Loucy (cell line): ENCODE measurements at regions not wholly inside any gene's neighbourhood (a gene's known extent, or its start where the extent isn't known, plus 50 kb on each side); places are given as distances from the start of the nearest gene placed in this dataset.

Source experiments
- H2AFZ ChIP-seq: fragments of 200-600 bp; sonication (generic); 2 replicates; pipeline ENCODE4 v1.6.0; 2016; ENCODE audit warnings: antibody characterized with exemption, mild to moderate bottlenecking, low read length, moderate library complexity
- H3F3A ChIP-seq: fragments of 200-600 bp; 2 replicates; pipeline ENCODE4 v1.6.0; 2016; ENCODE audit warnings: antibody characterized with exemption, low read depth, mild to moderate bottlenecking
- H3K27me3 ChIP-seq: fragments of 200-600 bp; sonication (generic); 2 replicates; pipeline ENCODE4 v1.6.1; 2014; ENCODE audit warnings: low read length, mild to moderate bottlenecking; ENCODE audit not compliant: insufficient read depth, poor library complexity, severe bottlenecking
- H3K36me3 ChIP-seq: fragments of 200-600 bp; sonication (generic); 2 replicates; pipeline ENCODE4 v1.6.1; 2016; ENCODE audit warnings: low read length; ENCODE audit not compliant: insufficient read depth
- H3K4me1 ChIP-seq: fragments of 200-600 bp; sonication (generic); 2 replicates; pipeline ENCODE4 v1.5.1; 2014; ENCODE audit warnings: low read length, mild to moderate bottlenecking; ENCODE audit not compliant: insufficient read depth, poor library complexity, severe bottlenecking
- H3K4me2 ChIP-seq: fragments of 200-600 bp; sonication (generic); 2 replicates; pipeline ENCODE4 v1.6.0; 2014; ENCODE audit warnings: antibody characterized with exemption, low read length, low read depth, mild to moderate bottlenecking; ENCODE audit not compliant: poor library complexity, severe bottlenecking
- H3K4me3 ChIP-seq: fragments of 200-600 bp; sonication (generic); 2 replicates; pipeline ENCODE4 v1.5.1; 2014; ENCODE audit warnings: low read length, mild to moderate bottlenecking, mixed read lengths; ENCODE audit not compliant: poor library complexity, severe bottlenecking
- H3K79me2 ChIP-seq: fragments of 200-600 bp; sonication (generic); 2 replicates; pipeline ENCODE4 v1.6.1; 2014; ENCODE audit warnings: low read length; ENCODE audit not compliant: insufficient read depth
- H3K9ac ChIP-seq: fragments of 200-600 bp; sonication (generic); 2 replicates; pipeline ENCODE4 v1.6.0; 2014; ENCODE audit warnings: mild to moderate bottlenecking, low read depth, low read length, moderate library complexity; ENCODE audit not compliant: poor library complexity, severe bottlenecking
- H3K9me2 ChIP-seq: fragments of 200-600 bp; sonication (generic); replicated peaks from 2 replicates; pipeline ENCODE4 v1.6.1; 2016; ENCODE audit warnings: low read depth, low read length, mixed read lengths
- H3K9me3 ChIP-seq: fragments of 200-600 bp; sonication (generic); 2 replicates; pipeline ENCODE4 v1.6.1; 2014; ENCODE audit warnings: mild to moderate bottlenecking, antibody characterized with exemption, low read length, low read depth; ENCODE audit not compliant: insufficient read depth
- H4K20me1 ChIP-seq: fragments of 200-600 bp; sonication (generic); 2 replicates; pipeline ENCODE4 v1.6.0; 2014; ENCODE audit warnings: antibody characterized with exemption, low read length, mild to moderate bottlenecking; ENCODE audit not compliant: insufficient read depth, poor library complexity, severe bottlenecking
- CTCF ChIP-seq: fragments of 200-600 bp; sonication (generic); conservative IDR thresholded peaks from 2 replicates; pipeline ENCODE4 v1.5.1; 2014; ENCODE audit warnings: mild to moderate bottlenecking, antibody characterized with exemption, low read length
- EZH2phosphoT487 ChIP-seq: fragments of 200-600 bp; IDR thresholded peaks from 2 replicates; pipeline ENCODE4 v1.6.1; 2018; ENCODE audit warnings: antibody characterized with exemption, mild to moderate bottlenecking, moderate library complexity, borderline replicate concordance

GRCh38 chr5:84603568-84604185 lies 219.0 kb upstream of the EDIL3 start:
- H3K9ac ChIP-seq = no peak overlapping the region

DNA sequence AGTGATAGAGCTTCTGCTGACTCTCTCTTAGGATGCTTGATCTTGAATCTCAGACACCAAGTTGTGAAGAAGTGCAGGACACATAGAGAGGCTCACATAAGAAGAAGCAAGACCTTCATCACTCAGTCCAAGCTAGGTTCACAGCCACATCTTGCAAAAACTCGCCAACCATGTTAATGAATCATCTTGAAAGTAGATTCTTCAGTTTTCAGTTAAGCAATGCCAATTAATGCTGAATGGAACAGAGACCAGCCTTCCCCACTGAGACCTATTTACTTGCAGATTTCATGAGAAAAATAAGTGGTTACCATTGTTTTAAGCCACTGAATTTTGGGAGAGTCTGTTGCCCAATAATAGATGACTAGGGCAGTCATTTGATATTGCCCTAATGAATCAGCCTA lies 217.7 kb upstream of the EDIL3 start:
- no peaks in the 10 kb centered on the region for H3K27me3 ChIP-seq

More at GRCh38 chr5:84603568-84604185, 219.0 kb upstream of the EDIL3 start:
- Histone ChIP-seq H3K27me3 (no peaks in the 10 kb centered on the region), H3K4me3 (no peak overlapping the region), H4K20me1 (no peaks in the 10 kb centered on the region), H3K9me3 (no peaks in the 10 kb centered on the region), H2AFZ (0 out of 2 replicates have a peak overlapping the region, but pooled peaks have one; percentile 56), H3K4me2 (no peak overlapping the region), H3F3A (no peaks in the 10 kb centered on the region), H3K9me2 (no peaks in the 10 kb centered on the region), H3K79me2 (no peaks in the 10 kb centered on the region), H3K4me1 (peaks cover 5% of the 10 kb centered on the region), H3K36me3 (no peaks in the 10 kb centered on the region)
- TF ChIP-seq CTCF = no peak

GRCh38 chr5:84599964-84600363 lies 215.3 kb upstream of the EDIL3 start:
- Histone ChIP-seq H3K4me2 (no peak overlapping the region), H3K79me2 (no peaks in the 10 kb centered on the region), H3K4me1 (peaks cover 5% of the 10 kb centered on the region), H3K27me3 (no peaks in the 10 kb centered on the region), H3K9me2 (no peaks in the 10 kb centered on the region), H3K36me3 (no peaks in the 10 kb centered on the region), H3F3A (no peaks in the 10 kb centered on the region), H3K9ac (no peak overlapping the region), H2AFZ (no peak overlapping the region; the same call in 1 of the 2 replicates), H3K4me3 (no peak overlapping the region), H4K20me1 (no peaks in the 10 kb centered on the region), H3K9me3 (no peaks in the 10 kb centered on the region)
- TF ChIP-seq CTCF = no peak
- TF ChIP-seq EZH2phosphoT487 = no peak

More for the DNA sequence above, 217.7 kb upstream of the EDIL3 start:
- Histone ChIP-seq H3K4me2 (no peak overlapping the region), H3K79me2 (no peaks in the 10 kb centered on the region), H2AFZ (peak overlapping the region; percentile 56; the same call in 1 of the 2 replicates), H3K36me3 (no peaks in the 10 kb centered on the region), H4K20me1 (no peaks in the 10 kb centered on the region), H3K9me2 (no peaks in the 10 kb centered on the region), H3K4me1 (peaks cover 5% of the 10 kb centered on the region), H3K4me3 (no peak overlapping the region), H3F3A (no peaks in the 10 kb centered on the region), H3K9ac (no peak overlapping the region), H3K9me3 (no peaks in the 10 kb centered on the region)
- TF ChIP-seq CTCF (no peak), EZH2phosphoT487 (no peak)
